H9 (cell line): ENCODE measurements at regions not wholly inside any gene's neighbourhood (a gene's known extent, or its start where the extent isn't known, plus 50 kb on each side); places are given as distances from the start of the nearest gene placed in this dataset.

Source experiments
- DNase-seq: peaks from one replicate; pipeline ENCODE4 v3.0.0-alpha.2; 2017
- H2AFZ ChIP-seq: one replicate; pipeline ENCODE4 v1.6.1; 2013; ENCODE audit warnings: mild to moderate bottlenecking, low read length, control low read depth, moderate library complexity
- H2AK5ac ChIP-seq: 2 replicates; pipeline ENCODE4 v1.6.1; 2013; ENCODE audit warnings: low read length, control low read depth, mixed read lengths; ENCODE audit not compliant: insufficient read length
- H2BK120ac ChIP-seq: one replicate; pipeline ENCODE4 v1.6.1; 2013; ENCODE audit warnings: low read depth, mild to moderate bottlenecking, low read length, control low read depth, inconsistent platforms; ENCODE audit not compliant: poor library complexity, severe bottlenecking
- H2BK12ac ChIP-seq: 2 replicates; pipeline ENCODE4 v1.6.1; 2013; ENCODE audit warnings: low read length, control low read depth, mixed read lengths, low read depth; ENCODE audit not compliant: insufficient read length
- H2BK15ac ChIP-seq: 2 replicates; pipeline ENCODE4 v1.6.1; 2013; ENCODE audit warnings: low read depth, low read length, control low read depth
- H2BK20ac ChIP-seq: one replicate; pipeline ENCODE4 v1.6.1; 2013; ENCODE audit warnings: low read depth, mild to moderate bottlenecking, low read length, control low read depth, inconsistent platforms; ENCODE audit not compliant: poor library complexity, severe bottlenecking
- H2BK5ac ChIP-seq: 2 replicates; pipeline ENCODE4 v1.6.1; 2013; ENCODE audit warnings: low read length, control low read depth, mixed read lengths; ENCODE audit not compliant: insufficient read length
- H3K14ac ChIP-seq: 2 replicates; pipeline ENCODE4 v1.6.1; 2013; ENCODE audit warnings: low read length, control low read depth; ENCODE audit not compliant: insufficient read depth
- H3K18ac ChIP-seq: 2 replicates; pipeline ENCODE4 v1.6.1; 2013; ENCODE audit warnings: low read depth, mild to moderate bottlenecking, mixed read lengths, low read length, control low read depth; ENCODE audit not compliant: insufficient read length
- H3K23ac ChIP-seq: 2 replicates; pipeline ENCODE4 v1.6.1; 2013; ENCODE audit warnings: low read length, control low read depth, mixed read lengths, low read depth; ENCODE audit not compliant: insufficient read length
- H3K23me2 ChIP-seq: 2 replicates; pipeline ENCODE4 v1.6.1; 2013; ENCODE audit warnings: low read depth, mild to moderate bottlenecking, mixed read lengths, low read length, control low read depth; ENCODE audit not compliant: insufficient read length, poor library complexity, severe bottlenecking
- H3K27ac ChIP-seq: 2 replicates; pipeline ENCODE4 v1.5.1; 2013; ENCODE audit warnings: low read length, control low read depth, mixed read lengths, low read depth; ENCODE audit not compliant: insufficient read length
- H3K27me3 ChIP-seq: 2 replicates; pipeline ENCODE4 v1.6.1; 2013; ENCODE audit warnings: low read length, control low read depth, inconsistent platforms; ENCODE audit not compliant: insufficient read depth
- H3K4ac ChIP-seq: 2 replicates; pipeline ENCODE4 v1.6.1; 2013; ENCODE audit warnings: low read depth, mild to moderate bottlenecking, control low read depth, inconsistent platforms, low read length, moderate library complexity
- H3K4me1 ChIP-seq: 2 replicates; pipeline ENCODE4 v1.6.1; 2013; ENCODE audit warnings: low read length, control low read depth, inconsistent platforms; ENCODE audit not compliant: insufficient read depth
- H3K4me2 ChIP-seq: 2 replicates; pipeline ENCODE4 v1.6.1; 2013; ENCODE audit warnings: low read length, control low read depth, mixed read lengths; ENCODE audit not compliant: insufficient read length, insufficient read depth
- H3K56ac ChIP-seq: 2 replicates; pipeline ENCODE4 v1.6.1; 2013; ENCODE audit warnings: low read depth, mild to moderate bottlenecking, mixed read lengths, low read length, control low read depth; ENCODE audit not compliant: insufficient read length
- H3K79me1 ChIP-seq: 2 replicates; pipeline ENCODE4 v1.6.1; 2013; ENCODE audit warnings: low read depth, mild to moderate bottlenecking, moderate library complexity, low read length, control low read depth, inconsistent platforms; ENCODE audit not compliant: insufficient read depth, poor library complexity, severe bottlenecking
- H3K79me2 ChIP-seq: 2 replicates; pipeline ENCODE4 v1.6.1; 2013; ENCODE audit warnings: low read length, control low read depth, inconsistent platforms; ENCODE audit not compliant: insufficient read depth
- H3K9ac ChIP-seq: 2 replicates; pipeline ENCODE4 v1.6.1; 2013; ENCODE audit warnings: low read length, control low read depth, mixed read lengths; ENCODE audit not compliant: insufficient read length; ENCODE audit errors: extremely low read depth
- H3K9me3 ChIP-seq: one replicate; pipeline ENCODE4 v1.6.1; 2013; ENCODE audit warnings: low read depth, low read length, inconsistent platforms; ENCODE audit not compliant: control insufficient read depth
- H3T11ph ChIP-seq: one replicate; pipeline ENCODE4 v1.6.1; 2013; ENCODE audit warnings: mild to moderate bottlenecking, low read length, control low read depth, inconsistent platforms
- H4K20me1 ChIP-seq: one replicate; pipeline ENCODE4 v1.6.1; 2013; ENCODE audit not compliant: control insufficient read depth, insufficient read length, insufficient read depth
- H4K5ac ChIP-seq: 2 replicates; pipeline ENCODE4 v1.6.1; 2013; ENCODE audit warnings: low read depth, mild to moderate bottlenecking, mixed read lengths, low read length, control low read depth; ENCODE audit not compliant: insufficient read length
- H4K8ac ChIP-seq: replicated peaks from 2 replicates; pipeline ENCODE4 v1.6.1; 2013; ENCODE audit warnings: low read length, control low read depth, mixed read lengths, low read depth; ENCODE audit not compliant: insufficient read length
- H4K91ac ChIP-seq: 2 replicates; pipeline ENCODE4 v1.6.1; 2013; ENCODE audit warnings: low read depth, mild to moderate bottlenecking, moderate library complexity, mixed read lengths, low read length, control low read depth; ENCODE audit not compliant: insufficient read length
- H3K27ac Mint-ChIP-seq, 3 experiments: 2 replicates in 2 of 3; 3 replicates in 1 of 3; pipeline ENCODE4 v1.8.0; 2020 to 2021; ENCODE audit warnings: mixed read lengths in 3 of 3, mild to moderate bottlenecking in 1 of 3, moderate library complexity in 1 of 3
- H3K27me3 Mint-ChIP-seq: 2 replicates; pipeline ENCODE4 v1.8.0; 2021; ENCODE audit warnings: low read depth, mild to moderate bottlenecking, moderate library complexity, mixed read lengths
- H3K36me3 Mint-ChIP-seq, 3 experiments: 2 replicates in 2 of 3; 3 replicates in 1 of 3; pipeline ENCODE4 v1.8.0; 2020 to 2021; ENCODE audit warnings: low read depth in 3 of 3, mixed read lengths in 3 of 3; ENCODE audit not compliant: insufficient read depth in 1 of 3
- H3K4me1 Mint-ChIP-seq, 2 experiments: 2 replicates each; pipeline ENCODE4 v1.8.0; 2020; ENCODE audit warnings: mixed read lengths in 2 of 2
- H3K4me3 Mint-ChIP-seq, 2 experiments: 2 replicates in 1 of 2; 3 replicates in 1 of 2; pipeline ENCODE4 v1.8.0; 2020 to 2021; ENCODE audit warnings: mild to moderate bottlenecking in 2 of 2, mixed read lengths in 2 of 2, moderate library complexity in 1 of 2
- H3K9me3 Mint-ChIP-seq, 2 experiments: 2 replicates in 1 of 2; 3 replicates in 1 of 2; pipeline ENCODE4 v1.8.0; 2020; ENCODE audit warnings: mild to moderate bottlenecking in 2 of 2, mixed read lengths in 2 of 2, moderate library complexity in 1 of 2
- CTCF ChIP-seq: fragments of 200-600 bp; sonication (generic); conservative IDR thresholded peaks from 3 replicates; pipeline ENCODE4 v1.8.0; 2021; ENCODE audit warnings: antibody characterized with exemption, mild to moderate bottlenecking
- WGBS: extraction: QIAGEN DNeasy Blood & Tissue Kit; methylation state at CpG from one replicate; pipeline ENCODE4 v1.1.7; 2013; ENCODE audit warnings: missing lambda C conversion rate, low lambda C conversion rate, mixed read lengths; ENCODE audit not compliant: insufficient read length; ENCODE audit errors: extremely low coverage; 5-methylcytosine and 5-hydroxymethylcytosine counted together

- H3K79me1 ChIP-seq: no peaks in the 10 kb centered on the region
- no peak overlapping the region for H3K14ac ChIP-seq
- H2BK5ac ChIP-seq: no peak overlapping the region
- H2BK12ac ChIP-seq: no peak overlapping the region
- H3K9ac ChIP-seq: no peak overlapping the region
- H3K27me3 ChIP-seq: no peaks in the 10 kb centered on the region
- H3K9me3 ChIP-seq: no peaks in the 10 kb centered on the region
- no peak overlapping the region for H2AFZ ChIP-seq
- H2BK120ac ChIP-seq: no peak overlapping the region
- no peak for TF ChIP-seq CTCF
- no peak overlapping the region for H2BK15ac ChIP-seq
- H2BK20ac ChIP-seq: no peak overlapping the region
- no peak overlapping the region for H3K4me2 ChIP-seq
- no peak overlapping the region for H4K8ac ChIP-seq
- H3K23me2 ChIP-seq: no peaks in the 10 kb centered on the region
- Mint-ChIP-seq H3K4me3 (no peak overlapping the region), H3K4me1 (no peaks in the 10 kb centered on the region), H3K9me3 (no peaks in the 10 kb centered on the region), H3K27ac (no peak overlapping the region; a peak in 1 of 7 replicates), H3K27me3 (peaks cover 2% of the 10 kb centered on the region; the same call in 1 of the 2 replicates), H3K36me3 (no peaks in the 10 kb centered on the region)
- H4K91ac ChIP-seq: no peak overlapping the region
- no peak overlapping the region for H3K23ac ChIP-seq
- H3K56ac ChIP-seq: no peak overlapping the region
- no peak overlapping the region for H4K5ac ChIP-seq
- DNase-seq: no peak
- no peaks in the 10 kb centered on the region for H4K20me1 ChIP-seq
- no peaks in the 10 kb centered on the region for H3K79me2 ChIP-seq
- no peaks in the 10 kb centered on the region for H3K4me1 ChIP-seq
- H3K4ac ChIP-seq: no peak overlapping the region
- H3K27ac ChIP-seq: no peak overlapping the region
- no peak overlapping the region for H2AK5ac ChIP-seq
- H3K18ac ChIP-seq: no peak overlapping the region
- WGBS: no CpG with 5 or more reads among the region's 2 CpGs
- no peak overlapping the region for H3T11ph ChIP-seq
Measured at GRCh38 chr11:128273736-128274135, 313.6 kb downstream of the ETS1 start.
